OCI-LY3 (cell line): ENCODE measurements at regions not wholly inside any gene's neighbourhood (a gene's known extent, or its start where the extent isn't known, plus 50 kb on each side); places are given as distances from the start of the nearest gene placed in this dataset.

Experiments used
- H2AFZ ChIP-seq: fragments of 200-600, 300-600 bp; shearing (Covaris generic); 2 replicates; pipeline ENCODE4 v1.6.0; 2014; ENCODE audit warnings: antibody characterized with exemption, low read depth, low read length
- H3K27ac ChIP-seq: fragments of 200-600, 300-600 bp; sonication (generic); 2 replicates; pipeline ENCODE4 v1.5.1; 2014; ENCODE audit warnings: mild to moderate bottlenecking, low read length, moderate library complexity, mixed read lengths
- H3K27me3 ChIP-seq: fragments of 200-600, 300-600 bp; sonication (generic); 2 replicates; pipeline ENCODE4 v1.6.1; 2014; ENCODE audit warnings: low read depth, low read length, mixed read lengths
- H3K36me3 ChIP-seq: fragments of 200-600, 300-600 bp; sonication (generic); replicated peaks from 2 replicates; pipeline ENCODE3; 2014; ENCODE audit warnings: low read depth, low read length, mixed read lengths
- H3K4me1 ChIP-seq: fragments of 300-600, 200-600 bp; sonication (generic); 2 replicates; pipeline ENCODE4 v1.6.1; 2014; ENCODE audit warnings: low read length, mixed read lengths
- H3K4me2 ChIP-seq: fragments of 200-600, 300-600 bp; sonication (generic); 2 replicates; pipeline ENCODE4 v1.6.1; 2014; ENCODE audit warnings: low read length, mixed read lengths
- H3K4me3 ChIP-seq: fragments of 300-600, 200-600 bp; sonication (generic); 2 replicates; pipeline ENCODE4 v1.5.1; 2014; ENCODE audit warnings: antibody characterized with exemption, mild to moderate bottlenecking, low read length, moderate library complexity
- H3K79me2 ChIP-seq: fragments of 300-600, 200-600 bp; shearing (Covaris generic); 2 replicates; pipeline ENCODE4 v1.6.1; 2014; ENCODE audit warnings: mild to moderate bottlenecking, low read length, mixed read lengths
- H3K9ac ChIP-seq: fragments of 300-600, 200-600 bp; shearing (Covaris generic); 2 replicates; pipeline ENCODE4 v1.6.0; 2014; ENCODE audit warnings: mild to moderate bottlenecking, low read length, moderate library complexity
- H3K9me3 ChIP-seq: fragments of 200-600, 300-600 bp; shearing (Covaris generic); 2 replicates; pipeline ENCODE4 v1.6.1; 2014; ENCODE audit warnings: low read length, mixed read lengths; ENCODE audit not compliant: insufficient read depth
- H4K20me1 ChIP-seq: fragments of 200-600, 300-600 bp; sonication (generic); 2 replicates; pipeline ENCODE4 v1.6.1; 2016; ENCODE audit warnings: low read length, mixed read lengths; ENCODE audit not compliant: insufficient read depth
- CTCF ChIP-seq: fragments of 200-600, 300-600 bp; sonication (generic); IDR thresholded peaks from 2 replicates; pipeline ENCODE4 v1.5.1; 2014; ENCODE audit warnings: antibody characterized with exemption, low read length, low read depth
- EZH2phosphoT487 ChIP-seq: fragments of 200-600 bp; shearing (Covaris generic); IDR thresholded peaks from 2 replicates; pipeline ENCODE4 v1.6.1; 2018; ENCODE audit warnings: antibody characterized with exemption, mixed run types, low read depth

- no peak overlapping the region for H2AFZ ChIP-seq
- no peak overlapping the region for H3K4me2 ChIP-seq
- no peaks in the 10 kb centered on the region for H3K4me1 ChIP-seq
- H4K20me1 ChIP-seq: no peaks in the 10 kb centered on the region
- no peaks in the 10 kb centered on the region for H3K36me3 ChIP-seq
- H3K9me3 ChIP-seq: no peaks in the 10 kb centered on the region
- H3K4me3 ChIP-seq: no peak overlapping the region
- H3K27ac ChIP-seq: no peak overlapping the region
- TF ChIP-seq EZH2phosphoT487 (no peak), CTCF (no peak)
- no peak overlapping the region for H3K9ac ChIP-seq
- H3K79me2 ChIP-seq: no peaks in the 10 kb centered on the region
- no peaks in the 10 kb centered on the region for H3K27me3 ChIP-seq
Observed at GRCh38 chr1:22236166-22236565, 93.3 kb upstream of the WNT4 start.

- H3K27ac ChIP-seq: no peak overlapping the region
- H4K20me1 ChIP-seq: no peaks in the 10 kb centered on the region
- H3K4me2 ChIP-seq: no peak overlapping the region
- no peaks in the 10 kb centered on the region for H3K9me3 ChIP-seq
- H3K27me3 ChIP-seq: no peaks in the 10 kb centered on the region
- H3K4me3 ChIP-seq: no peak overlapping the region
- H3K9ac ChIP-seq: no peak overlapping the region
- no peak for TF ChIP-seq EZH2phosphoT487
- no peak for TF ChIP-seq CTCF
- no peaks in the 10 kb centered on the region for H3K79me2 ChIP-seq
- H3K4me1 ChIP-seq: no peaks in the 10 kb centered on the region
- no peak overlapping the region for H2AFZ ChIP-seq
- no peaks in the 10 kb centered on the region for H3K36me3 ChIP-seq
Observed at GRCh38 chr1:22236900-22237299, 94.0 kb upstream of the WNT4 start.

GRCh38 chr1:22237433-22238093 is 94.7 kb upstream of the WNT4 start:
- Histone ChIP-seq H4K20me1 (no peaks in the 10 kb centered on the region), H3K4me3 (no peak overlapping the region), H3K4me2 (no peak overlapping the region), H2AFZ (no peak overlapping the region), H3K9ac (no peak overlapping the region), H3K27ac (no peak overlapping the region), H3K27me3 (no peaks in the 10 kb centered on the region), H3K9me3 (no peaks in the 10 kb centered on the region), H3K36me3 (no peaks in the 10 kb centered on the region), H3K4me1 (no peaks in the 10 kb centered on the region), H3K79me2 (no peaks in the 10 kb centered on the region)
- TF ChIP-seq CTCF (no peak), EZH2phosphoT487 (no peak)

- Histone ChIP-seq H4K20me1 (no peaks in the 10 kb centered on the region), H3K9ac (no peak overlapping the region), H3K4me2 (no peak overlapping the region), H3K4me1 (no peaks in the 10 kb centered on the region), H2AFZ (no peak overlapping the region), H3K79me2 (no peaks in the 10 kb centered on the region), H3K27ac (no peak overlapping the region), H3K27me3 (no peaks in the 10 kb centered on the region), H3K9me3 (no peaks in the 10 kb centered on the region), H3K4me3 (no peak overlapping the region), H3K36me3 (no peaks in the 10 kb centered on the region)
- TF ChIP-seq EZH2phosphoT487: no peak
- TF ChIP-seq CTCF: no peak
Observed at GRCh38 chr1:22238356-22239224, 95.7 kb upstream of the WNT4 start.
